Spinal cord (tissue), 9 donors: ENCODE measurements at regions not wholly inside any gene's neighbourhood (a gene's known extent, or its start where the extent isn't known, plus 50 kb on each side); places are given as distances from the start of the nearest gene placed in this dataset.
"Not testable (repeated sequence)": the region's sequence is repeated elsewhere in the genome, so short reads cannot be mapped to it uniquely, and the experiment has no call there.

Source experiments
- DNase-seq, 6 donors: peaks; one replicate each; pipeline versions ENCODE4 v3.0.0 to v3.0.0-alpha.2; 2013 to 2015; ENCODE audit warnings: low spot score in 6 of 6, low read depth in 4 of 6
- H3K27ac ChIP-seq: one replicate; pipeline ENCODE4 v1.5.1; 2013; ENCODE audit warnings: low read depth, low read length, control low read depth
- H3K27me3 ChIP-seq: one replicate; pipeline ENCODE4 v1.6.1; 2013; ENCODE audit warnings: low read length; ENCODE audit not compliant: control insufficient read depth, insufficient read depth
- H3K36me3 ChIP-seq: one replicate; pipeline ENCODE4 v1.6.1; 2013; ENCODE audit warnings: low read length; ENCODE audit not compliant: control insufficient read depth, insufficient read depth
- H3K4me1 ChIP-seq: one replicate; pipeline ENCODE4 v1.6.1; 2013; ENCODE audit warnings: low read length; ENCODE audit not compliant: control insufficient read depth, insufficient read depth
- H3K4me3 ChIP-seq: one replicate; pipeline ENCODE4 v1.5.1; 2013; ENCODE audit warnings: low read depth, low read length, control low read depth
- H3K9me3 ChIP-seq: one replicate; pipeline ENCODE4 v1.6.1; 2013; ENCODE audit warnings: low read length; ENCODE audit not compliant: control insufficient read depth, insufficient read depth
- whole genome bisulfite sequencing: methylation state at CpG from one replicate; pipeline ENCODE4 v1.1.5; 2013; ENCODE audit warnings: missing lambda C conversion rate; ENCODE audit not compliant: insufficient coverage; 5-methylcytosine and 5-hydroxymethylcytosine counted together
- donor health status: healthy.

DNA sequence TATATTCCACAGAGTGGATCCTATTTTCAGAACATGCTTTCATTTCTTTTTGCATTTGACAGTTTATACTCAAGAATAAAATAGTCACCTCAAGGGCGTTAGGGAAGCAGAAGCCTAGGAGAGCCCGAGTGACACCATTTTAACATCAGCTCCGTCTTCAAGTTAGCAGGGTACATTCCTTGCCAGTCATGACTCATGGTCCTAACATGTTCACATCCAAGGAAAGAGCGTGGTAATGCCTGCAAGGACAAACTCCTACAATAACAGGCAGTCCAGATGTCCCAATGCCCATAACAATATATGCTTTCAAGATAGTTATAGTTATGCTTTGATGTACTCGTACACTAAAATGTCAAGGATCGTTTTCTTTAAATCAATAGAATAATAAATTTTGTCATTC lies 93.9 kb upstream of the FAM240B start:
- H3K9me3 ChIP-seq, H3K27me3 ChIP-seq, DNase-seq, H3K27ac ChIP-seq, H3K4me1 ChIP-seq, H3K4me3 ChIP-seq, H3K36me3 ChIP-seq: not testable (repeated sequence)
- WGBS, result no CpG with 5 or more reads among the region's 6 CpGs

DNA sequence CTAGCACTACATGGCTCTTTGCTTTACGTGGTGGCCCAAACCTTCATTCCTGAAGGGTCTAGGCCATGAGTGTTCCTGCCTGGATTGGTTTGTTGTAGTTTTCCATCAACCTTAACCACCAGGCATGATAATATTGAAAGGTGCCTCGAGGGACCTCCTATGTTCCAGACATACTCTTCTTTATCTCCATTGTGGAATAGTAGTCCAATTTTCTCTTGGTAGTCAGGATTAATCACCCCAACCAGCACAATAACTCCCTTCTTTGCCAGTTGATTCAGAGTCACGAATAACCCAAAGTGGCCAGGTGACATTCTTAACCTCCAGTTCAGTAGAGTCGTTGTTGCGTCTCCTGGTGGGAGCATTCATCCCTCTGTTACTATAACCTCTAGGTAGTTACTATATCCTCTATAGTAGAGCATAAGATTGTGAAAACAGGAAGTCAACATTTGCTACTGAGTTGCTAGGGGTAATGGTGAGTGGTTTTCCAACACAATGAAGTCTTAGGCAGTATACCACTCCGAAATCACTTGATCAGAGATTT lies 88.1 kb upstream of the FAM240B start:
- not testable (repeated sequence) for DNase-seq, H3K36me3 ChIP-seq, H3K9me3 ChIP-seq, H3K4me1 ChIP-seq, H3K27me3 ChIP-seq, H3K4me3 ChIP-seq, H3K27ac ChIP-seq
- no CpG with 5 or more reads among the region's 6 CpGs for whole genome bisulfite sequencing

DNA sequence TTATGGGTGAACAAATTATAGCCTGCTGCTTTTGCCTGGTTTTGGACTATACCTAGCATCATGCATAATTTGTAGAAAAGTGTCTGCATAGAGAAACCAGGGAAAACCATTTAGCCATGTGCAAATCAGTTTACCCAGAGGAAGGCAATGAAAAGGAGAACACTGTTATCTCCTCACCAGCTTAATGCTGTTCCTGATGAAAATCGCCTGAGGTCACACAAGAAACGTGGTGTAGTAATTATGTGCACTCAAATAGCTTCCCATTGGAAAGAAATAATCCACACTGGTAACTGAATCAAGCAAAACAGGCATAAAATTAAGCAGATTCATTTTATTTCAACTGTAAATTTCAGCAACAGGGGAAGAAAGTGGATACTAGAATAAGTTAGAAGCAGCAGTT lies 51.7 kb upstream of the FAM240B start:
- H3K4me3 ChIP-seq, result no peak overlapping the region
- H3K4me1 ChIP-seq, result no peaks in the 10 kb centered on the region
- no peaks in the 10 kb centered on the region for H3K36me3 ChIP-seq
- H3K9me3 ChIP-seq, result no peaks in the 10 kb centered on the region
- peak in 1 of 6 donors; percentile 85 for DNase-seq
- H3K27me3 ChIP-seq, result no peaks in the 10 kb centered on the region
- WGBS, result no CpG with 5 or more reads among the region's 2 CpGs
- no peak overlapping the region for H3K27ac ChIP-seq
